GM19025 (cell line): ENCODE measurements at regions not wholly inside any gene's neighbourhood (a gene's known extent, or its start where the extent isn't known, plus 50 kb on each side); places are given as distances from the start of the nearest gene placed in this dataset.

Experiments
- ATAC-seq: cut with Tn5 transposase; IDR thresholded peaks from one replicate; pipeline ENCODE4 v1.9.1; 2021; ENCODE audit warnings: mild to moderate bottlenecking, low read depth, moderate library complexity; ENCODE audit not compliant: unreplicated experiment

DNA sequence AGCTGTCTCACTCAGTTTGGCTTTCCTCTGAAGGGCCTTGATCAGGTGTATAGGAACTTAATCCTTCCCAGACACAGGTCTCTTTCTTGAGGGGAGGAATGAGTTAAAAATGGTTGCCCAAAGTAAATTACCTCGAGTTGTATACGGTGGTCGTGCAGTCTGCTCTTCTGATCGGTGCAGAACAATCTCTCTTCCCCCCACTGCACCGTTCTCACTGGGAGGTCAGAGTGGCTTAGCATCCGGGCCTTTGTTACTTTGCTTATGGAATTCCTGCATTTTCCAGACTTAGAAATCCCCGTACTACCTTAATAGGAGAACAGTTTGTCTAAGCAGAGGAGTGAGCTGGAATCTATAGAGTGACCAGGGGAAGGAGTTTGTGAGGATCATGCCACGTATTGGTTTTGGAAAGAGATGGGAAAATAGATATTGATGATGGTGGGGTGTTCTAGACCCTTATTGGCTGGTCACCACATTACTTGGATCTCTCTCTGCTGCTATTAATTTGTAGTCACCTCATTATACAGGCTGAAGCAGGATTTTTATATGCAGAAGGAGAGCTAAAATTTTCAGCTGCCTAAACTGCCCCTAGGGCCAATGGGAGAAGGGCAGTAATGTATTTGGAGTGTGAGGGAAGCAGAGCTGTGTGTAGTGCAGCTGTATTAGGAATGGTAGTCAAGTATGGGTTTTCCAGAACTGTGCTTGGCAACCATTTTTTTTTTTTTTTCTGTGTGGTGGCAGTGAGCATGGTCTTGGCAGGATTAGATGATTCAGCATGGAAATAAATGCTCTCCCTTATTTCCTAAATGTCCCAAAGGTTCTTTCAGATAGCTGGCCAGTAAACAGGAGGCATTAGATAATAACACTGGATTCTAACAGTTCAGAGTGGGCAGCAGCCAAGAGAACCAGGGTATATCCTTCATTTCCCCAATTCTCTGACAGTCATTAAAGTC lies 81.5 kb downstream of the NDUFS5 start:
- ATAC-seq = no peak

DNA sequence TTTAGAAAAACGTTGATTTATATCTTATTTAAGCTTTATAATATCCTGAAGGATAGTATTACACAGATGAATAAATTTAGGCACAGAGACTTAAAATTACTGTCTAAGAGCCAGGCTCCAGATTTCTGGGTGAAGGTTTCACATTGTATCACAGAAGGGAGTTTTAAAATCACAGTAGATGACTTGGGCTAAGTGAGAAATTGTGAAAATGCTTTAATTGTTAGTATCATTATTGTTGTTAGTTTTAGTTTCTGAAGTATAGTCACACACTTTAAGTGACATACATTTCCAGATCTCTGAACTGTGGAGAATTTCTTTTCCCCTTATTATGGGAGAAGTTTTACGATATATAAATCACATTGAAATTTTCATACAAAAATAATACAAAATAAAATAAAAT lies 83.5 kb downstream of the NDUFS5 start:
- no peak for ATAC-seq

DNA sequence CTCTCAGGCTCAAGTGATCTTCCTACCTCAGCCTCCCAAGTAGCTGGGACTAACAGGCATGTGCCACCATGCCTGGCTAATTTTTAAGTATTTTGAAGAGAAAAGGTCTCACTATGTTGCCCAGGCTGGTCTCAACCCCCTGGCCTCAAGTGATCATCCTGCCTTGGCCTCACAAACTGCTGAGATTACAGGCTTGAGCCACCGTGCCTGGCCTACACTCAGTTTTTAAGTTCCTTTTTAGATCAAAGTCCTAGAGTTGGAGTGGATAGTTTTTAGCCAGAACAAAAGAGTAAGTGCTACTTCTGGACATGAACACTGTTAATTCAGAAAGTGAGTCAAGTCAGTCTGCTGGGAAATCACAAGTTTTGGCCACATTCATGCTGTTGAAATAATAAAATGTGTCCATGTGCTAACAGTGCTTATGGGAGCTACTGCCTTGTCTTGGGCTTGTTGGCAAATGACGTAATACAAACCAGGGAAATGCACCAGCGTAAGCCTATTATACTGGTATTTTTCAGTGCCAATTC lies 84.2 kb downstream of the NDUFS5 start:
- no peak for ATAC-seq

DNA sequence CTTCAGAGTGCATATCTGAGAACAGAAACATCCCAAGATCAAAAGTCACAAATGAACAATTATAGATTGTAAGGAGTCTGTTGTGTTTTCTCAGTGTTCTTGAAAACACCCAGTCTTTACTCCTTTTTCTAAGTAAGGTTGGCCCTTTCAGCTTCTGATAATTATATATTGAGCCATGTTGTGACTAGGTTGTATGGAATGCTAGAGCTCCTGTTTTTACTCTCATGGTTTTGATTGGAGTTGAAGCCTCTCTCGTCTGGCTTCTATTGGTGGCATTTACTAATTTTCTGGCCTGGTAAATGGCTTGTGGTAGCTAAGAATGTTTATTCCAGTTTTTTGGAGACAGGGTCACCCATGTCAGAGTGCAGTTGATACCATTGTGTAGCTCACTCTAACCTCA lies 84.7 kb downstream of the NDUFS5 start:
- ATAC-seq = no peak

DNA sequence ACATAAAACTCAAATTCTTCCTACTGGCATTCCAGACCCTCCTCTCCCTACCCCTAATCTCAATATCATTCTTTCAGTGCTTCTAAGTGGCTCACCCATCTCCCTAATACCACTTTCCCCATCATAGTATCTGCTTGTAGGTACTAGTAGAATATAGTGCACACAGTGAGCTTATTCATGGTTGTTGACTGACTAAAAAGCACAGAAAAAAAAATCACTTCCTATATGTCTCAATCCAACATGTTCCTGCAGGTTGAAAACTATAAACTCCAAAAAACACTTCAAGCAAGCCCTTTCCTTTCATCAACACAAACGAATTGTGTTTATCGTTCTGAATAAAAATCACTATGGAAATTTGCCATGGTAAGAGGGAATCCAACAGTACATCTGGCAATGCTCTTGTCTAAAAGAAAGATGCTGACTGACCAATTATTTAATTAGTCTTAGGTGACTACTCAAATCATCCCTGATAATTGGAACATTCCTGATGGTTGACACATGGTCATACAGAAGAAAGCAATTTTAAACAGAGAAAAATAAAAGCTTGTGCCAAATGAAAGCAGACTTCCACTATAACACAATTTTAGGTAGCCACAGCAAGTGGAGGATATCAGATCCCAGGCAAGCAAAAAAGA lies 87.1 kb downstream of the NDUFS5 start:
- ATAC-seq = no peak

DNA sequence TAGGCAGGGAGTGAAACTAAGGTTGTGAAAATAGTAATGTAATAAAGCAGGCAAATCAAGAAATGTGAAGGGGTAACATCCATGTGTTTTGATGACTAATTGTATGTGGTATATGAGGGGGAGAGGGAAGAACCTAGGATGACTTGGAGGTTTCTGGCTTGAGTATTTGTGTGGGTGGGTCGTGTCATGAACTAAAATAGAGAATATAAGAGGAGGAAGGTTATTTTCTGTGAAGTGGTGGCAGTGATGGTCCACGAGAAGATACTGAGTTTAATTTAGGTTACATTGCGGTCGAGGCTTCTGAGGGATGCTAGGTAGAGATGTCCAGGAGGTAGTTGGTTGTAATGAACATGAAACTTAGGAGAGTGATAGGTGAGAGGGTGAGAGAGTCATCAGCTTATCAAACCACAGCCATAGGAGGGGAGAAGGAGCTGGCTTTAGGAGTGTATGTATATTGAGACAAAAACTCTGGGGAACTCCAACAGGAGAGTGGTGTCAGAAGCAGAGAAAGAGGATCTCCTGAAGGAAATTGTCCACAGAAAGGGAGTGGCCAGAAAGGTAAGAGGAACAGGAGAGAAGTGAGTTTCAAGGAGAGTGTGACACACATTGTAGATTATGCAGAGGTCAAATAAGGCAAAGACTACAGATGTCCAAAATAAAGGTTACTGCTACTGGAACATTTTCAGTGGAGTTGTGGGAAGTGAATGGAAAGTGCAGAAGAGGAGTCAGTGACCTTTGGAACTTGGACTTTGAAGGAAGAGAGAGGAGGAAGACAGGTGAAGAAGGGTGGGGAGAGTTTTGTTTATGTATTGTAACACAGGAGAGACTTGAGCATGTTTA lies 89.0 kb upstream of the MACF1 start:
- no peak for ATAC-seq

DNA sequence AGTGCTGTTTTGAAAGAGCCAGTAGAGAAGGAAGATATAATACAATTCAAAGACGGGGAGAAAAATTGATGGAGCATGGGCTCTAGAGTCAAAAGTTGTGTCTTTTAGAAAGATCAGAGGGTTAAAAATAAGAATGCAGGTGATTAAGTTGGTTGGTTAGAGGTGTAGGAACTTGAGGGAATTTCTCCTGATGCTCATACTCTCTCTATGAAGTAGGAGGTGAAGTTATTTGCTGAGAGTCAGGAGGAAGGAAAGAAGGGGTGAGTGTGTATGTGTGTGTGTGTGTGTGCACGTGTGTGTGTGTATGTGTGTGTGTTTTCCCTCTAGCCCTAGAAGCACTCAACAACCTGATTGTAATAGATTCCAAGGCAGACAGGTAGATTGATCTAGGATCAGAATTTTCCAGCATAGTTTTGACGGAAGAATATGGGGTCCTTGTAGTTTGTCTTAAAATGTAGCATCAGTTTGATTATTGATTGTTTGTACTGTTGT lies 88.3 kb upstream of the MACF1 start:
- no peak for ATAC-seq

DNA sequence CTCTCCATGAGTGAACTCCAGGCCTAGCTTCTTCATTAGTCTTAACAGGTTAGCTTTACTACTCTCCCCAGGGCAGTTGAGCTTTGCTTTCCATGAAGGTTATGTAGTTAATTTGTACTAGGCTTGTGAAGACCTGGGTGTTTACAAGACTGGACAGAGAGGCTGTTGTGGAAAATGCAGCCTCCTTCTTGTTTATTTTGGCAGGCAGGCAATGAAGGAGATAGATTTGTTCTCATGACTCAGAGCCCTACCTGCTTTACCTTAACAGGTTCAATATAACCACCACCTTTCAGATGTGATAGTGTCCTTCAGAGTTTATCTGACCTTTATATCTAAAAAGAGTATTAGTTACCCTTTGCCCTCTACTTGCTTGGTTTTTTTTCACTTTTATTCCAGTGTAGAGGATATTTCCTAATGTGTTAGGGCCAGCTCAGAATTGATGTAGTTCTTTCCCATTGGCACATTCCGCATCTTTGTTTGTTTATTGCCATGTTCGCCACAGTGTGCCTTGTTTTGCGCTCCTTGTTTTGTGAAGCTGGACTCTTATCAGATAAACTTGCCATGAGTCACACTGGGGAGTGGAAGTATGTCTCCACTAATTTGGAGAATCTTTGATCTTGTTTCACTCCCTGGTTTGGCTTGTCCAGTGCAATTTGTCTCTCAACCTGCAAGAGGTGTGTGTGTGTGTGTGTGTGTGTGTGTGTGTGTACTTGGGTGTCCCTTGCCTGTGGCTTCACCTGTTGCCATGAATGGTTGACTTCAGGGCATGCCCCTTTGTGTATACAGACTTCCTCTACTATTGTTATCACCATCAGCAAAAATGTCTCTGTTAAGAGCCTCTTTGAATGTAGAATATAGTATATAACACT lies 87.4 kb upstream of the MACF1 start:
- ATAC-seq = no peak

DNA sequence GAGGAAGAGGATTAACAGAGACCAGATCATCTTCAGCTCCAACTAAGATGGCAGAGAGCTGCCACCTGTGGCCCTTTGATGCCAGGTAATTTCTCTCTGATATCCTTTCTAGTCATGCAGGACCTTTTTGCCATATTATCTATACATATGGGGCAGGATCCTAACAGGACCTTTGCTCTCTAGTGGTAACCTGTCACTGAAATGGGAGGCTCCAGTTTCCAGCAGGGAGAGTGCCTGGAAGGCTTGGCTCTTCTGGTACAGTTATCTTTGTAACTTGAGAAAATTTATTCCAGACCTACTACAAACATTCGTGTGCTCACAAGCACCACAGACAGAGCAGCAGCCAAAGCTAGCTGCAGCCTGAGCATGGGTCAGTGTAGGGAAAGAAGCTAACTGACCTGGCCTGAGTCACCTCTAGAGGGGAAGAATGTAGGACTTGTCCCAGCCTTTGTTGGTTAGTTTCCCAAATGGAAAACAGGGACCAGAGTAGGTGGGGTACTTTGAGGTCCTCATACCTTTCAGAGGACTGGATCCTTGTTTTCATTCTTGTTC lies 86.5 kb upstream of the MACF1 start:
- ATAC-seq = no peak

DNA sequence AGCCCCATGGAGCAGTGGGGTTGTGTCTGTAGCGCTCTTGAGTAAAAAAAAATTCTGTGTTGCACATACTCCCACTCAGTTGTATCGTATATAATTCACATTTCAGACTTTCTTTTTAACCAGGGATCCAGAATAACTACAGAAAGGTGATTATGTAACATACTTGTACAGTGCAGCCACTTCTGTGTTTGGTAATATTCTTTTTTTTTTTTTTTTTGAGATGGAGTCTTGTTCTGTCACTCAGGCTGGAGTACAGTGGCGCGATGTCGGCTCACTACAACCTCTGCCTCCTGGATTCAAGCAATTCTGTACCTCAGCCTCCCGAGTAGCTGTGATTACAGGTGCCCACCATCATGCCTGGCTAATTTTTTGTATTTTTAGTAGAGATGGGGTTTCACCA lies 82.4 kb upstream of the MACF1 start:
- no peak for ATAC-seq

DNA sequence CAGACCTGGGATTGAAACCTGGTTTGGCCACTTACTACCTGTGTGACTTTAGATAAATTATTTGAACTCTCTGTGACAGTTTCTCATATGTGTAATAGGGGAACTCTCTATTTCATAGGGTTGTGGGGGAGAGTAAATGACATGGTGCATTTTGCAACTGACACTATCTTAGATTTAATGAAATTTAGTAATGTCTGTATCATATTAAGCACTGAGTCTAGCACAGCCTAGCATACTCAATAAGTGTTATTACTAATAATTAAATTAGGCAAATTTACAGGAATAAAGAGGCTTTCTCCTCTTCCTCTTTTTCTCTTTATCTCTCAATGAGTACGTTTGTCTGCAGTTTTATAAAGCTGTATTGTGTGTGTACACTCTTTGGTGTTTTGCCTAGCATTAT lies 80.2 kb upstream of the MACF1 start:
- no peak for ATAC-seq

DNA sequence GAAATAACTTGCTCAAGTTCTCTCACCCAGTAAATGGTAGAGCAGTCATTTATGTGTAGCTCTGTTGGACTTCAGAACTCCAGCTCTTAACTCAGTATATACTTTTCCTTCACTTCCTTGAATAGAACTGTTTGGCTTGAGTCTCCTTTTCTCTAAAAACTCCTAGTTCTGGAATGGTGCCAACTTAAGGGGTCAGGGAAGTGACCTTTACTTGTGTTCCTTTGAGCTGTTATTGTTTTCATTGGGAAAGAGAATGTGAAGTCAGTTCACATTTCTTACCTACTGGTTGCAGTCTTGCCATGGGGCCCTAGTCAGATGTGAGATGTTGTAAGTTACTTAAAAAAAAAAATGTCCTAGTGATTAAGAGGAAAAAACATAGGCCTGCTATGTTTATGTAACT lies 77.0 kb upstream of the MACF1 start:
- no peak for ATAC-seq

DNA sequence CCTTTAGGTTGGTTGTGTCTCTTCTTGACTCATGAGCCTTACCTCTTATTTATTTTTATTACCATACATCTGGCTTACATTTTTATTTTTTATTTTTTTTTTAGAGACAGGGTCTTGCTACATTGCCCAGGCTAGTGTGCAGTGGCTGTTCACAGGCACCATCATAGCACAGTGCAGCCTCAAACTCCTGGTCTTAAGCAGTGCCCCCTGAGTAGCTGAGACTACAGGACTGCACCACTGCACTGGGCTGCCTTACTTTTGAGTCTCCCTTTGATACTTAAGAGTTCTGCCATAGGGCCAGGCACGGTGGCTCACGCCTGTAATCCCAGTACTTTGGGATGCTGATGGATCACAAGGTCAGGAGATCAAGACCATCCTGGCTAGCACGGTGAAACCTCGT lies 76.4 kb upstream of the MACF1 start:
- ATAC-seq = no peak

DNA sequence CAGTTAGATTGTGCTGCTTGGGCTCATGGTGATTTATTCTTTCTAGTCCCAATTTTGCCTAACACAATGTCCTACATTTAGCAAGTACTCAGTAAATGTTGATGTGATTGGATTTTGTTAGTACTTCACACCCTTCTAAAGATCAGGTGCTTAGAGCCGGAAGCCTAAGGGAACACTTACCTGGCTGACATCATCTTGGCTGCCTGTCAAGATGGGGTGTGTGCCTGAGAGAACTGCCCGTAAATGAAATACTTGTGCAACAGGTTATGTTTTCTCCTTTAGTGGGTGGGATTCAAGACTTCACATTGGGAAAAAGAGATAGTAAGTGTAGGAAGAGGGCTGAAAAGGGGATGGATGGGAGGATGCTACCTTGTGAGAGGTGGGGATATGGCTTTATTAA lies 75.5 kb upstream of the MACF1 start:
- ATAC-seq = no peak

DNA sequence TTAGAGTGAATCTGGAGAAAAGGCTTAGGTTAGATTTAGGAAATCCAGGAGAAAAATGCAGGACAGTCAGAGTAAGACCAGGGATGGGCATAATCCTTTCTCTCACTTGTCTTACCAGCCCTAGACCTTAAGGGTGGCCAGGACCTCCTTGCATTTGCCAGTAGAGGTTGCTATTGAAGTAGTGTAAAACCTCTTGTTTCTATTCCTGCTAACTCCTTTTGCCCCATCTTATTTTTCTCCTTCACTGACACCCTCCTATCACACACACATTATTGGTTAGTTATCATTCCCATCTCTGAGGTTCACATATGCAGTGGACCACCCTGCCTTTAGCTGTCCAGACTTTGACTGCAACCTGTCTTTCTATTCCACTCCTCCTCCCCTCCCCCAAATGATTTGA lies 75.0 kb upstream of the MACF1 start:
- ATAC-seq = no peak

DNA sequence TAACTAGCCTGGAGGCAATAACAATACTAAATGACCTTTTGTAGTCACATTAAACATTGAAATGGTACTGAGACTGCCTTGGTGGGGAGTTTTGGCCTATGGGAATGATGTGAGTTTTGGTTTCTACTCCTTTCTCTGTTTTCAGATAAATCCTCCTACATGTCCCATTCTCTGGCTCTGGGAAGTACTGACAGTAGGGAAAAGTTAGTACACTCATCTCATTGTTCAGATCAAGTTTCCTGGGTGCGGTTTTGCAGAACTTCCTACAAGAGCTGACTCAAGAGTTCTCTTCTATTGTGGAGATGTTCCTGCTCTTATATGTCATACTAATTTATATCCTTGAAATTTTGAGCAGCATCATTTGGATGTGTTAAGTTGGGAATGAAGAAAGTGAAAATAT lies 74.2 kb upstream of the MACF1 start:
- no peak for ATAC-seq

DNA sequence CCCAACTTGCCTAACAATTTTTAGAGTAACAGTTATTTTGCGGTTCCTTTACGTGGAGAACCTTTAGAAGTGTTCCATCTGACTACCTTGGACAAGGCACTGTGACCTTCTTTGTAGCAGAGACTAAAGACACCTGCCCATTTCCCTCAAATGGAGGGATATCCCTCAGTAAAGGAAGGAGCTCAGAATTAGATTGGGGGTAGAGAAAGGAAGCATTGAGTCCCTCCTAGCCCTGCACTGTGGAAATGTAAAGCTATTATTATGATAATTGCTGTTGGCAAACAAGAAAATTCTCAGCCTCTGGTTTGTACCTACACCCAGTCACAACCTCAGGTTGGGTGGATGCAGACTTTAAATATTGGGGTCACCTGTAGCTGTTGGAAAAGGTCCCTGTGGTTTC lies 72.6 kb upstream of the MACF1 start:
- no peak for ATAC-seq

DNA sequence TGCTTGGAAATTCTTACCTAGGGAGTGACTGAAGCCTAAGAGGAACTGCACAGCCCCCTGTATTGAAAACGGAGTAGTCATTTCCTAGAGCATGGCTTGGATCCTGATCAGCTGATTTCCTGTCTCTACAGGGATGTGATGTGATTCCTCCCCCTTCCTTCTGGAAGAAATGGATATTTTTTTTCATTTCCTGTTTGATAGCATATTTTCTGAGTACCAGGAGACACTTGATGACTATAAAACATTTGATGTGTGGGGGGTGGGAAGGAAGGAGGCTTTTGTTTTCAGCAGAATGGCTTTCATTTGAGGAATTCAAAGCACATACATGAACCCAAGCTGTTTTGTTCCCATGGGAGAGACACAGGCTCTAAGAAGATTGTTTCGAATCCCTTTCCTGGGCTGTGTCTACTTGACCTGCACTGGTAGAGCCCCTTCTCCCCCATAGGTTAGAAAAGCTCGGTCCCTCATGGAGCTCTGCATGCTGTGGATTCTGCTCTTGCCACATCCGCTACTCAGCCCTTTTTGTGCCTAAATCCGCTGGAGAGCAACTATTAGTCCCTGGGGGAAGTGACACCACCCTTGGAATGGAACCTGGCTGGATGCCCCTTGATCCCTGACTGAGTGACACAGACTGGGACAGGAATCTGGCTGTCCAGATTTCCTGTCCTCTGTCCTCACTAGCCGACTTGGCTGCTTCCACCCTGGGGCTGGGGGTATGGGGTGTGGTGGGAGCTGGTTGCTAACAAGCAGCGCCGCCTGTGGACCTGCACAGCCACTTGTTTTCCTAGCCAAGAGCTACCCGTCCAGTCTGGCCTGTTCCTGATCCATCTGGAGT lies 71.8 kb upstream of the MACF1 start:
- ATAC-seq = no peak

DNA sequence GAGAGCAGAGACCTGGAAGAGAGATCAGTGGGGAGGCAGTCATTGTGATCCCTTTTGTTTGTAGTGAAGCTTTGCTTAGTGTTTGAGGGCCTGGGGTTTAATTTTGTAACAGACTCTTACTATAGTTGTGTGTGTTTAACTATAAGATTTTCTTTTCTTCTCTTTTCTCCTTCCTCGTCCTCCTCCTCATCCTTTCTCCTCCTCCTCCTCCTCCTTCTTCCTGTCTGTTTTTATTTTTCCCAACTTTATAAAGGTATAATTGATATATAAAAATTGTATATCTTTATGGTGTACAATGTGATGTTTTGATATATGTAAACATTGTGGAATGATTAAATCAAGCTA lies 71.2 kb upstream of the MACF1 start:
- ATAC-seq = no peak
